Karpas-422 (cell line): ENCODE measurements at regions not wholly inside any gene's neighbourhood (a gene's known extent, or its start where the extent isn't known, plus 50 kb on each side); places are given as distances from the start of the nearest gene placed in this dataset.

ENCODE experiments used
- DNase-seq: peaks from one replicate; pipeline ENCODE4 v3.0.0-alpha.2; 2015
- H2AFZ ChIP-seq: fragments of 200-600 bp; sonication (generic); 2 replicates; pipeline ENCODE4 v1.6.1; 2014; ENCODE audit warnings: antibody characterized with exemption, low read length, mixed read lengths
- H3K27ac ChIP-seq: fragments of 200-600 bp; sonication (generic); 2 replicates; pipeline ENCODE4 v1.5.1; 2014; ENCODE audit warnings: mild to moderate bottlenecking, low read length, moderate library complexity
- H3K27me3 ChIP-seq: fragments of 200-600 bp; sonication (generic); 2 replicates; pipeline ENCODE4 v1.6.1; 2014; ENCODE audit warnings: low read length, mixed read lengths
- H3K36me3 ChIP-seq: fragments of 200-600 bp; sonication (generic); 2 replicates; pipeline ENCODE4 v1.6.1; 2014; ENCODE audit warnings: low read length, mixed read lengths; ENCODE audit not compliant: insufficient read depth
- H3K4me1 ChIP-seq: fragments of 200-600 bp; sonication (generic); 2 replicates; pipeline ENCODE4 v1.6.1; 2014; ENCODE audit warnings: mild to moderate bottlenecking, low read length, mixed read lengths
- H3K4me2 ChIP-seq: fragments of 200-600 bp; sonication (generic); 2 replicates; pipeline ENCODE4 v1.6.1; 2014; ENCODE audit warnings: low read length, low read depth, mild to moderate bottlenecking; ENCODE audit not compliant: poor library complexity, severe bottlenecking
- H3K4me3 ChIP-seq: fragments of 200-600 bp; sonication (generic); 2 replicates; pipeline ENCODE4 v1.5.1; 2014; ENCODE audit warnings: mild to moderate bottlenecking, antibody characterized with exemption, low read length, mixed read lengths
- H3K79me2 ChIP-seq: fragments of 200-600 bp; sonication (generic); 2 replicates; pipeline ENCODE4 v1.6.1; 2014; ENCODE audit warnings: mild to moderate bottlenecking, low read length, mixed read lengths
- H3K9ac ChIP-seq: fragments of 200-600 bp; sonication (generic); 2 replicates; pipeline ENCODE4 v1.6.0; 2014; ENCODE audit warnings: low read length
- H3K9me2 ChIP-seq: fragments of 200-600 bp; sonication (generic), shearing (Covaris generic); replicated peaks from 2 replicates; pipeline ENCODE4 v1.6.0; 2014; ENCODE audit warnings: mild to moderate bottlenecking, low read length, moderate library complexity; ENCODE audit not compliant: insufficient read depth
- H3K9me3 ChIP-seq: fragments of 300-700, 200-600 bp; sonication (generic); 2 replicates; pipeline ENCODE4 v1.6.1; 2014; ENCODE audit warnings: low read length, mixed read lengths
- H4K20me1 ChIP-seq: fragments of 200-600 bp; sonication (generic); 2 replicates; pipeline ENCODE4 v1.6.1; 2014; ENCODE audit warnings: mild to moderate bottlenecking, antibody characterized with exemption, low read length, low read depth; ENCODE audit not compliant: insufficient read depth

GRCh38 chr2:176399074-176399598, 129.9 kb downstream of the MTX2 start:
- Histone ChIP-seq H3K4me2 (no peak overlapping the region), H3K4me1 (peaks cover 12% of the 10 kb centered on the region), H3K9me3 (no peaks in the 10 kb centered on the region), H3K9me2 (no peaks in the 10 kb centered on the region), H3K36me3 (no peaks in the 10 kb centered on the region), H3K79me2 (no peaks in the 10 kb centered on the region), H4K20me1 (no peaks in the 10 kb centered on the region), H3K27ac (no peak overlapping the region), H3K9ac (no peak overlapping the region), H2AFZ (no peak overlapping the region), H3K27me3 (no peaks in the 10 kb centered on the region), H3K4me3 (no peak overlapping the region)
- DNase-seq = peak; percentile 41

- Histone ChIP-seq H3K79me2 (no peaks in the 10 kb centered on the region), H3K4me3 (no peak overlapping the region), H3K36me3 (no peaks in the 10 kb centered on the region), H3K27me3 (no peaks in the 10 kb centered on the region), H3K4me2 (no peak overlapping the region), H3K27ac (no peak overlapping the region), H3K9me2 (no peaks in the 10 kb centered on the region), H3K4me1 (no peaks in the 10 kb centered on the region), H3K9ac (no peak overlapping the region), H2AFZ (no peak overlapping the region), H3K9me3 (no peaks in the 10 kb centered on the region), H4K20me1 (no peaks in the 10 kb centered on the region)
- no peak for DNase-seq
Observed at GRCh38 chr2:176405477-176405876, 136.2 kb downstream of the MTX2 start.

- H3K27ac ChIP-seq = no peak overlapping the region
- no peak overlapping the region for H3K4me2 ChIP-seq
- H3K4me1 ChIP-seq = no peaks in the 10 kb centered on the region
- H4K20me1 ChIP-seq = no peaks in the 10 kb centered on the region
- H3K9ac ChIP-seq = no peak overlapping the region
- no peaks in the 10 kb centered on the region for H3K79me2 ChIP-seq
- no peak overlapping the region for H2AFZ ChIP-seq
- H3K9me2 ChIP-seq = no peaks in the 10 kb centered on the region
- no peak overlapping the region for H3K4me3 ChIP-seq
- H3K9me3 ChIP-seq = no peaks in the 10 kb centered on the region
- DNase-seq = no peak
- H3K36me3 ChIP-seq = no peaks in the 10 kb centered on the region
- no peaks in the 10 kb centered on the region for H3K27me3 ChIP-seq
Observed at GRCh38 chr2:176407706-176408105, 138.5 kb downstream of the MTX2 start.

- H3K9me2 ChIP-seq = no peaks in the 10 kb centered on the region
- DNase-seq = peak; percentile 11
- no peaks in the 10 kb centered on the region for H3K4me1 ChIP-seq
- no peaks in the 10 kb centered on the region for H4K20me1 ChIP-seq
- no peaks in the 10 kb centered on the region for H3K27me3 ChIP-seq
- H3K9me3 ChIP-seq = no peaks in the 10 kb centered on the region
- no peak overlapping the region for H3K9ac ChIP-seq
- no peak overlapping the region for H2AFZ ChIP-seq
- no peak overlapping the region for H3K4me2 ChIP-seq
- no peaks in the 10 kb centered on the region for H3K36me3 ChIP-seq
- no peak overlapping the region for H3K4me3 ChIP-seq
- no peaks in the 10 kb centered on the region for H3K79me2 ChIP-seq
- H3K27ac ChIP-seq = no peak overlapping the region
Observed at GRCh38 chr2:176409671-176410070, 140.4 kb downstream of the MTX2 start.

GRCh38 chr2:176412136-176412535, 142.9 kb downstream of the MTX2 start:
- no peak overlapping the region for H3K4me2 ChIP-seq
- H3K27ac ChIP-seq = no peak overlapping the region
- H3K9me2 ChIP-seq = no peaks in the 10 kb centered on the region
- H2AFZ ChIP-seq = no peak overlapping the region
- H3K9me3 ChIP-seq = no peaks in the 10 kb centered on the region
- H3K36me3 ChIP-seq = no peaks in the 10 kb centered on the region
- H3K79me2 ChIP-seq = no peaks in the 10 kb centered on the region
- H4K20me1 ChIP-seq = no peaks in the 10 kb centered on the region
- H3K27me3 ChIP-seq = no peaks in the 10 kb centered on the region
- H3K9ac ChIP-seq = no peak overlapping the region
- H3K4me1 ChIP-seq = peaks cover 9% of the 10 kb centered on the region
- no peak overlapping the region for H3K4me3 ChIP-seq
- DNase-seq = no peak

GRCh38 chr2:176413786-176414185, 144.5 kb downstream of the MTX2 start:
- H3K4me3 ChIP-seq = no peak overlapping the region
- no peaks in the 10 kb centered on the region for H3K9me3 ChIP-seq
- peak; percentile 29 for DNase-seq
- H2AFZ ChIP-seq = no peak overlapping the region
- H3K9ac ChIP-seq = no peak overlapping the region
- H3K4me1 ChIP-seq = peaks cover 9% of the 10 kb centered on the region
- no peaks in the 10 kb centered on the region for H3K9me2 ChIP-seq
- no peaks in the 10 kb centered on the region for H3K27me3 ChIP-seq
- H3K79me2 ChIP-seq = no peaks in the 10 kb centered on the region
- no peaks in the 10 kb centered on the region for H3K36me3 ChIP-seq
- H3K4me2 ChIP-seq = no peak overlapping the region
- no peak overlapping the region for H3K27ac ChIP-seq
- no peaks in the 10 kb centered on the region for H4K20me1 ChIP-seq

- no peak overlapping the region for H3K27ac ChIP-seq
- no peak for DNase-seq
- no peaks in the 10 kb centered on the region for H3K27me3 ChIP-seq
- H3K4me3 ChIP-seq = no peak overlapping the region
- H3K79me2 ChIP-seq = no peaks in the 10 kb centered on the region
- no peak overlapping the region for H3K9ac ChIP-seq
- H3K4me1 ChIP-seq = peaks cover 9% of the 10 kb centered on the region
- H3K36me3 ChIP-seq = no peaks in the 10 kb centered on the region
- H2AFZ ChIP-seq = no peak overlapping the region
- H4K20me1 ChIP-seq = no peaks in the 10 kb centered on the region
- H3K9me3 ChIP-seq = no peaks in the 10 kb centered on the region
- no peaks in the 10 kb centered on the region for H3K9me2 ChIP-seq
- H3K4me2 ChIP-seq = no peak overlapping the region
Observed at GRCh38 chr2:176414641-176415040, 145.4 kb downstream of the MTX2 start.

- H3K4me2 ChIP-seq = no peak overlapping the region
- H3K9me2 ChIP-seq = no peaks in the 10 kb centered on the region
- DNase-seq = peak; percentile 38
- H4K20me1 ChIP-seq = no peaks in the 10 kb centered on the region
- no peak overlapping the region for H3K27ac ChIP-seq
- no peaks in the 10 kb centered on the region for H3K27me3 ChIP-seq
- H3K4me1 ChIP-seq = peaks cover 9% of the 10 kb centered on the region
- no peaks in the 10 kb centered on the region for H3K79me2 ChIP-seq
- no peak overlapping the region for H2AFZ ChIP-seq
- no peak overlapping the region for H3K9ac ChIP-seq
- H3K4me3 ChIP-seq = no peak overlapping the region
- H3K9me3 ChIP-seq = no peaks in the 10 kb centered on the region
- H3K36me3 ChIP-seq = no peaks in the 10 kb centered on the region
Observed at GRCh38 chr2:176415174-176415895, 146.1 kb downstream of the MTX2 start.
